GM18498 (cell line): ENCODE measurements at regions not wholly inside any gene's neighbourhood (a gene's known extent, or its start where the extent isn't known, plus 50 kb on each side); places are given as distances from the start of the nearest gene placed in this dataset.
"Not testable (repeated sequence)": the region's sequence is repeated elsewhere in the genome, so short reads cannot be mapped to it uniquely, and the experiment has no call there.

Experiments
- ATAC-seq: cut with Tn5 transposase; IDR thresholded peaks from one replicate; pipeline ENCODE4 v1.9.1; 2021; ENCODE audit warnings: mild to moderate bottlenecking, moderate library complexity; ENCODE audit not compliant: unreplicated experiment

GRCh38 chr11:23320131-23320530 is 459.9 kb upstream of the CCDC179 start:
- ATAC-seq: no peak

- not testable (repeated sequence) for ATAC-seq
Observed at GRCh38 chr11:23335586-23335985, 475.3 kb upstream of the CCDC179 start.

GRCh38 chr11:23336961-23337360 is 476.7 kb upstream of the CCDC179 start:
- ATAC-seq: no peak

GRCh38 chr11:23353611-23354010 is 493.3 kb upstream of the CCDC179 start:
- no peak for ATAC-seq

- no peak for ATAC-seq
Observed at GRCh38 chr11:23359297-23359696, 499.0 kb upstream of the CCDC179 start.

GRCh38 chr11:23364076-23364475 is 503.8 kb upstream of the CCDC179 start:
- no peak for ATAC-seq

GRCh38 chr11:23370580-23371275 is 510.5 kb upstream of the CCDC179 start:
- ATAC-seq: no peak

- no peak for ATAC-seq
Observed at GRCh38 chr11:23377909-23378308, 517.6 kb upstream of the CCDC179 start.

GRCh38 chr11:23391031-23391430 is 530.8 kb upstream of the CCDC179 start:
- ATAC-seq: no peak

GRCh38 chr11:23398052-23398451 is 537.8 kb upstream of the CCDC179 start:
- no peak for ATAC-seq

- ATAC-seq: no peak
Observed at GRCh38 chr11:23399995-23400394, 539.7 kb upstream of the CCDC179 start.

- ATAC-seq: no peak
Observed at GRCh38 chr11:23403210-23404185, 543.2 kb upstream of the CCDC179 start.

GRCh38 chr11:23404225-23405160 is 544.2 kb upstream of the CCDC179 start:
- ATAC-seq: no peak

GRCh38 chr11:23405350-23405937 is 545.2 kb upstream of the CCDC179 start:
- no peak for ATAC-seq

GRCh38 chr11:23406131-23406819 is 546.0 kb upstream of the CCDC179 start:
- ATAC-seq: no peak

GRCh38 chr11:23413057-23413456 is 552.8 kb upstream of the CCDC179 start:
- no peak for ATAC-seq

GRCh38 chr11:23423104-23423503 is 562.8 kb upstream of the CCDC179 start:
- no peak for ATAC-seq

- no peak for ATAC-seq
Observed at GRCh38 chr11:23423656-23424055, 563.4 kb upstream of the CCDC179 start.

GRCh38 chr11:23425381-23425780 is 565.1 kb upstream of the CCDC179 start:
- no peak for ATAC-seq

- ATAC-seq: no peak
Observed at GRCh38 chr11:23429569-23429968, 569.3 kb upstream of the CCDC179 start.
